Gastroesophageal sphincter (tissue), 3 donors: ENCODE measurements at regions not wholly inside any gene's neighbourhood (a gene's known extent, or its start where the extent isn't known, plus 50 kb on each side); places are given as distances from the start of the nearest gene placed in this dataset.
"Not testable (repeated sequence)": the region's sequence is repeated elsewhere in the genome, so short reads cannot be mapped to it uniquely, and the experiment has no call there.

ENCODE experiments used
- POLR2AphosphoS5 ChIP-seq: sonication (generic); formaldehyde crosslinking; IDR thresholded peaks from one replicate; pipeline ENCODE4 v1.6.1; 2017; ENCODE audit warnings: antibody characterized with exemption
- TF ChIP-seq, protein P1 (sequence below), 4 experiments: fragments of 200-600 bp in 2 of 4; fragments of 450-650 bp in 2 of 4; sonication (generic) in 1 of 4; IDR thresholded peaks; one replicate each; pipeline ENCODE4 v1.5.1; 2017 to 2019; ENCODE audit warnings: antibody characterized with exemption in 4 of 4, mild to moderate bottlenecking in 2 of 4, moderate library complexity in 2 of 4

DNA sequence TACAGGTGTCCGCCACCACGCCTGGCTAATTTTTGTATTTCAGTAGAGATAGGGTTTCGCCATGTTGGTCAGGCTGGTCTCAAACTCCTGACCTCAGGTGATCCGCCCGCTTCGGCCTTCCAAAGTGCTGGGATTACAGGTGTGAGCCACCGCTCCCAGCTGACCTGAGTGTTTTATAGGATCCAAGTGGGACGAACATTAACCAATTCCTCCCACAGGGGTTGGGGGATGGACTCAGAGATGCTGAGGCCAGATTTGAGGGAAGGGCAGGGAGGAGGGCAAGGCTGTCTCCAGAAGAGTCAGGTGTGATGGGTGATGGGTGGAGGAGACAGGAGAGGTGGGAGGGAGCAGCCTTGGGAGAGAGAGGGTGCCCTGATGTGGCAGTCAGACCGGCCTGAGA lies 65.0 kb upstream of the SMAD6 start:
- TF ChIP-seq, protein P1, sequence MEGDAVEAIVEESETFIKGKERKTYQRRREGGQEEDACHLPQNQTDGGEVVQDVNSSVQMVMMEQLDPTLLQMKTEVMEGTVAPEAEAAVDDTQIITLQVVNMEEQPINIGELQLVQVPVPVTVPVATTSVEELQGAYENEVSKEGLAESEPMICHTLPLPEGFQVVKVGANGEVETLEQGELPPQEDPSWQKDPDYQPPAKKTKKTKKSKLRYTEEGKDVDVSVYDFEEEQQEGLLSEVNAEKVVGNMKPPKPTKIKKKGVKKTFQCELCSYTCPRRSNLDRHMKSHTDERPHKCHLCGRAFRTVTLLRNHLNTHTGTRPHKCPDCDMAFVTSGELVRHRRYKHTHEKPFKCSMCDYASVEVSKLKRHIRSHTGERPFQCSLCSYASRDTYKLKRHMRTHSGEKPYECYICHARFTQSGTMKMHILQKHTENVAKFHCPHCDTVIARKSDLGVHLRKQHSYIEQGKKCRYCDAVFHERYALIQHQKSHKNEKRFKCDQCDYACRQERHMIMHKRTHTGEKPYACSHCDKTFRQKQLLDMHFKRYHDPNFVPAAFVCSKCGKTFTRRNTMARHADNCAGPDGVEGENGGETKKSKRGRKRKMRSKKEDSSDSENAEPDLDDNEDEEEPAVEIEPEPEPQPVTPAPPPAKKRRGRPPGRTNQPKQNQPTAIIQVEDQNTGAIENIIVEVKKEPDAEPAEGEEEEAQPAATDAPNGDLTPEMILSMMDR (IDR thresholded peaks at IDR 0.05) = not testable (repeated sequence)
- not testable (repeated sequence) for TF ChIP-seq POLR2AphosphoS5
